GM12875 (cell line): ENCODE measurements at regions not wholly inside any gene's neighbourhood (a gene's known extent, or its start where the extent isn't known, plus 50 kb on each side); places are given as distances from the start of the nearest gene placed in this dataset.

Experiments used
- H3K4me3 ChIP-seq: one replicate; pipeline ENCODE4 v1.5.1; 2011; ENCODE audit warnings: low read depth, low read length, control low read depth
- CTCF ChIP-seq: IDR thresholded peaks from 2 replicates; pipeline ENCODE4 v1.5.1; 2011; ENCODE audit warnings: low read depth, mild to moderate bottlenecking, control low read depth, inconsistent platforms, low read length, moderate library complexity, borderline replicate concordance; ENCODE audit not compliant: insufficient read depth

GRCh38 chr5:6043491-6044310 is 334.6 kb downstream of the MED10 start:
- no peak overlapping the region for H3K4me3 ChIP-seq
- TF ChIP-seq CTCF = no peak

GRCh38 chr5:6041977-6042550 is 336.3 kb downstream of the MED10 start:
- no peak for TF ChIP-seq CTCF
- no peak overlapping the region for H3K4me3 ChIP-seq

GRCh38 chr5:6039111-6039510 is 339.2 kb downstream of the MED10 start:
- TF ChIP-seq CTCF = no peak
- no peak overlapping the region for H3K4me3 ChIP-seq

- no peak overlapping the region for H3K4me3 ChIP-seq
- TF ChIP-seq CTCF = no peak
Measured at GRCh38 chr5:6036006-6036405, 342.3 kb downstream of the MED10 start.

- TF ChIP-seq CTCF = no peak
- H3K4me3 ChIP-seq = no peak overlapping the region
Measured at GRCh38 chr5:6029811-6030271, 348.5 kb downstream of the MED10 start.

- TF ChIP-seq CTCF = no peak
- no peak overlapping the region for H3K4me3 ChIP-seq
Measured at GRCh38 chr5:6026766-6027406, 351.5 kb downstream of the MED10 start.
